B cell (primary cell): ENCODE measurements at regions not wholly inside any gene's neighbourhood (a gene's known extent, or its start where the extent isn't known, plus 50 kb on each side); places are given as distances from the start of the nearest gene placed in this dataset.

Experiments
- CTCF ChIP-seq: fragments of 200-600 bp; IDR thresholded peaks from one replicate; pipeline ENCODE4 v1.8.0; 2022; ENCODE audit warnings: antibody characterized with exemption, mild to moderate bottlenecking
- EZH2 ChIP-seq: IDR thresholded peaks from 2 replicates; pipeline ENCODE4 v1.6.1; 2012; ENCODE audit warnings: borderline replicate concordance, low read depth, mild to moderate bottlenecking, moderate library complexity, low read length; ENCODE audit not compliant: insufficient read depth, poor library complexity, severe bottlenecking

GRCh38 chr16:47987136-47987535, 168.7 kb downstream of the ABCC12 start:
- TF ChIP-seq CTCF (no peak), EZH2 (no peak)
